ENCODE measurements at regions not wholly inside any gene's neighbourhood (a gene's known extent, or its start where the extent isn't known, plus 50 kb on each side); places are given as distances from the start of the nearest gene placed in this dataset.

GRCh38 chr14:100435459-100435858 lies 112.3 kb downstream of the SLC25A47 start:
- TF ChIP-seq CTCF (conservative IDR thresholded peaks at IDR 0.05 in 1 of 2, IDR thresholded peaks at IDR 0.05 in 1 of 2; ENCODE audit: low read depth in 1 of 2, low read length in 2 of 2) (no peak), EZH2 (IDR thresholded peaks at IDR 0.05; ENCODE audit: low read length, missing control alignments) (no peak)

Data from fibroblast of lung (primary cell).